ENCODE measurements at regions not wholly inside any gene's neighbourhood (a gene's known extent, or its start where the extent isn't known, plus 50 kb on each side); places are given as distances from the start of the nearest gene placed in this dataset.

DNA sequence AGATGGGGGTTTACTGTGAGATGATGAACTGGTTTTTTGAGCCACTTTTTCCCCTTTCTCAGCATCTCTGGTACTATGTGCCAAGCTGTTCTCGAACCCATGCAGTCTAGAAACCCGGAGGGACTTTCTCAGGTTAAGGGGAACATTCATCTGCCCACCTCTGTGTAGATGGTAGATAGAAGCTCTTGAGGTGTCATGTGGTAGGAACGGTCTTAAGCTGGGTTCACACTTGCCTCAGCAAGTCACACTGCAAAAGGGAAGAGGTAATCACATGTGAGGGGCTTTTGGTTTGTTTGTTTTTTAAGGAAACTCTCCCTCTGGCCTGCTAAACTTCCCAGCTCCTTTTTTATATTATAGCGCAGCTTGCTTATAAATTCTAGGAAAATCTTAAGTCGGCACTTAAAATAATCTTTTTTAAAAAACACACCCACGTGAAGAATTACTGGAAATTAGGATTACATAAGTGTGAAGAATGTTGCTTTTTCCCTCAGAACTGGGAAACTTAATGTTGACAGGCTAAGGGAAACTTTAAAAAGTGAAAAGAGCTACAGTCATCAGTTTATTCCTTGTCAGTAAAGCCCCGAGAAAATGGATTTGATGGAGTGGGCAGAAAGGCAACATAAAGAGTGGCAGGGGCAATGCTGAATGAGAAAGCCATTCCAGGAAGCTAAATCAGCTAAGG, 430.3 kb downstream of the ARHGEF28 start:
- DNase-seq (ENCODE audit: low spot score): no peak

DNA sequence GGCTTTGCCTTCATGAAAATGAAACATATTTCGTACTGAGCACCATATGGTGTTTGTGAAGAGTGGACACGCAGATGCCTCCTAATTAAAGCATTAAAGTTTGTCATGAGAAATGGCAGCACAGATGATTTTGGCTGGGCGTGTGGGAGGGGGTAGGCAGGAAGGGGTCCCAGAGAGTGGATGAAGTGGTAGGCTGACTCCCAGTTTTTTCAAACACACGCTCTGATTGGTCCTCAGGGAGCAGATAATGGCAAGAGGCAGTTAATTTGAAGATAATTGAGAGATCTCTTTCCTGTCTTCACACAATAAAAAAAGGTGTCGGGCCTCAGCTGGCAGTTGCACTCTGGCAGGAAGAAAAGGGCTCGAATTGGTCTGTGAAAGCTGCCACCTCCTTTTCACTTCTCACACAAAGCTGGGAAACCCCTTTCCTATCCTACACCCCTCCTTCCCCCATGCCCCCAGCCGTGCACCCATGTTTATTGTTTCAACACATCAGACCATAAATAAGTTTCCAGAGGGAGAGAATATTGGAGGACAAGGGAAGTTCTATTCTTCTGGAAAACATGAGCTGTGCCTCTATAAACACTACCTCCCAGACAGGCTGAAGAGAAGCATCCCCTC, 429.6 kb downstream of the ARHGEF28 start:
- no peak for DNase-seq (ENCODE audit: low spot score)

DNA sequence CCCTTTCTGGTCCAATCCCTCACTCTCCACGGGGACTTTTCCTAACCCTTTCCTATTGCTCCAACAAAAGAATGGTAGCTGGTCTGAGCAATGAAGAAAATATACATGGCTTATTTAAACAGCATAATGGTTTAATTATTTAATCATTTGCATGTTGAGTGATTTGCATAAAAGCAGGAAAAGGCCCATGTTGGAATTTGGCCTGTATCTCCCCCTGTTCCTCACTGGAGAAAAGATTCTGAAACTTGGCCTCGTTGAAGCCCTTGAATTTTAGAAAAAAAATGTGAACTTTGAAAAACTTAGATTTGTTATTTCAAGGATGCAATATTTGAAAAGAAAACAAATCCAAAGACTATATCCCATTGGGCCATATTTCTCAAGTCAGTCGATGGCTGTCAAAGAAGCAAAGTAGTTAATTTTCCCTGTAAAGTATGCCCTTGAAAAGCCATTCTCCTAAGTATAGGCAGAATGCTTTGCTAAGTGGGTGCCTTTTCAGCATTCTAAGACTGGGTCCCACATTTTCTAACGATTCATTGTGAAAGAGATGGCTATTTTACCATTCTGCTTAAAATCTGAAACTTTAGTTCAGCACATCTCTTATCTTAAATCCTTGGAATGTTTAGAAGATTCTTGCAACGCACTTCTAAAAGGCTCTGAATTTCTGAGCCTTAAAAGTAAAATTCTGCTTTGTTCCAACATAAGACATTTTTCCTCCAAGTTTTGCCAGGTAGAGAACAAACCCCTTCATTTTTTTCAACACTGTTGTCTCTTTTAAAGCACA, 428.8 kb downstream of the ARHGEF28 start:
- no peak for DNase-seq (ENCODE audit: low spot score)

DNA sequence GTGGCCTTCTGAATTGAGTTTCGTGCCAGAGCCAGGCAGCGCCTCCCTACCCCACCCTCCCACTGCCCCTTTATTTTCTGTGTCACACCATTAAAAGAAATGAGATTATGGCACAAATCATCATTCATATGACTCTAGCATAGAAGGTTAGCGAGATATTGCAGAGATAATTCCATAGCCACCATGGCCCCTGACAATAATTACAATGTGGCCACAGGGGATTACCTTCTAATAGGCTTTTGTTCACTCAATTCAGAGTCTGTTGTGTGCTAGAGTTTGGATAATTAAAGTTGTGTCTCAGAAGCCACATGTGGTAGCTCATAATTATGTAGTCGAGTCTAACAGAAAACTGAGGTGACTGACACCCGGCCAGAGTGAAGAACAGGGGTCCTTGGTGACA, 428.1 kb downstream of the ARHGEF28 start:
- no peak for DNase-seq (ENCODE audit: low spot score)

DNA sequence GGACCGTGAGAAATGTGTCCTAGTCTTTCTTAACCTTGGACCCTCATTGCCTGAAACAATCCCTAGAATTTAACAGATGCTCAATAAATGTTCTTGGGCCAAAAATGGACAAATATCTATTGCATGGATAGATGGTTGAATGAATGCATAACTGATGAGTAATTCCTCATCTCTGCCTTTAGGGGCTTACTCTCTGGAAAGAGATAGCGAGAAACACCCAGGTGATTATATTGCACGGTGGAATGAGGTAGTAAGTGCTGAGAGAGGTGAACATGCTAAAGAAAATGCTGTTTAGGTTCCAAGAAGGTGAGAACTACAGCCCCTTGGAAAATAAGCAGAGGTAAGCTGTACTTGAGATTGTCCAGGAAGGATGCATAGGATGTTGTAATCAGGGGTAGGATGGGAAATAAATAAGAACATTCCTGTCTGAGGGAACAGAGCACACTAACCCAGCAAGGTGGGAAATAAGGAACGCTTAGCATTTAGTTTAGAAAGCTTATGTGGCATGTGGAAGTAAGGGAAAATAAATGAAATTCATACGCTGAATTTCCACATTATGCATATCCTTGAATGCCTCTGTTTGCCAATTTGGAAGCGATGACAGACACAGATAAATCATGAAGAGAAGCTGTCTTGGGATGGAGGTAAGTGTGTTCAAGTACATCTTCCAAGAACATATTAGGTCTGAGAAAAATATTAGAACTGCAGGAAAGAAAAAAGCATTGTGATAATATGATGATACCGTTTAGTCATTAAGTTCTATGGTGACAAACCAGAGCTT, 426.6 kb downstream of the ARHGEF28 start:
- DNase-seq (ENCODE audit: low spot score): no peak

DNA sequence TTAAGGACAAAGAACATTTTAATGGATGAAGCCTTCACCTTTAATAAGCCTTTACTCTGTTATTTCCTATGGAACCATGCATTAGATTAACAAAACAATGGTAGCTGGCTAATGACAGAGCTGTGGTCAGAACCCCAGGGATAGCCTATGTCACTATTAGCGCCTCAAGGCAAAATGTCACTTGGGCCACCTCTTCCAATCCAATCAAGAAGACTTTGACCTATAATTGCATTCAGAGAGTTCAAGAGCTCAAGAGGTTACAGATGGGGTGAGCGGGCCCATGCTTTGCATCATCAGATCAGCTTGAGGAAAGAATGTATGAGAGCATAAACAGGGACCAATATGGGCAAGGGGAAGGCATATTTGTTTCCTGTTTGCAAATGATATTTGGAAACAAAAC, 425.1 kb downstream of the ARHGEF28 start:
- no peak for DNase-seq (ENCODE audit: low spot score)

DNA sequence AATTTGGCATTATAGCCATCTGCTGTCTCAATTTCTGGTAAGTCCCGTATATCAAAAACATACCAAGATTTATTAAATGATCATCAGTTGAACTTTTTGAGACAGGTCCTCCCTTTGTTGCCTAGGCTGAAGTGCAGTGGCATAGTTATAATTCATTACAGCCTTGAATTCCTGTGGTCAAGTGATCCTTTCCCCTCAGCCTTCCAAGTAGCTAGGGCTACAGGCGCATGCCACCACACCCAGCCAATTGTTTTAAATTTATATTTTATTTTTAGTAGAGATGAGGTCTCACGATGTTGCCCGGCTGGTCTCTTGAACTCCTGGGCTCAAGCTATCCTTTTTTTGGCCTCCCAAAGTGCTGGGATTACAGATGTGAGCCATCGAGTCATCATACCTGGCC, 418.9 kb downstream of the ARHGEF28 start:
- no peak for DNase-seq (ENCODE audit: low spot score)

DNA sequence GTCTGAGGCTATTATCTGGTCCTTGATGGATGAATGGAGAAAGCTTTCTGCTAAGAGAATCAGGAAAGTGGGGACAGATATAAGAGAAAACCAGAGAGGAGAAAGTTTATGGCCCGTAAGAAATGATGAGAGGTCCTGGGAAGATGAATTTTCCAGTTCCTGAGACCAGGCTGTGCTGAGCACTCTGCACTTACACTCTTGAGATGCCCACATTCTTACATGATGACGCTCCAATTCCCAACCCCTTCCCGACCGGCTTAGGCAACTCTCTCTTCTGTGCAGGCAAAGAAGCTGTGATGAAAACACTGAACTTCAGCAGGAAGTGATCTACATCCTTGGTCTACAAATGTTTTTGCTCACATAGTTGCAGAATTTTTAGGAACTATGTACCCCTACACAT, 417.0 kb downstream of the ARHGEF28 start:
- no peak for DNase-seq (ENCODE audit: low spot score)

DNA sequence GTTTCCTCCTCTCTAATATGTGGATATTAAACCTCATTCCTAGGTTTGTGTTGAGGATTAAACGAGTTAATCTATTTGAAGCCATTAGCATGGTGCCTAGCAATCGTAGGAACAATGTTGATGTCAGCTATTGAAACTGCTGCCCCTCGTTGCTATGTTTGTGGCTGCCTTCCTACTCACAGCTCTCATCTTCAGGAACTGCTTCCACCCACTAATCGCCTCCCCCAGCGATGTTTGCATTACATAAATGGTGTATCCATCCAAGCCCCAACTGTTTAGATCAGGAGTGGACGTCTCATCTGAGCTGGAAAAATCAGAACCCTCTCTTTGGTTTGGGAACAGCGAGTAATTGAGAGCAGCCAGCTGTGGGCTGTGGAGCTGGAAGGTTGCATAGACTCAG, 416.6 kb downstream of the ARHGEF28 start:
- DNase-seq (ENCODE audit: low spot score): no peak

DNA sequence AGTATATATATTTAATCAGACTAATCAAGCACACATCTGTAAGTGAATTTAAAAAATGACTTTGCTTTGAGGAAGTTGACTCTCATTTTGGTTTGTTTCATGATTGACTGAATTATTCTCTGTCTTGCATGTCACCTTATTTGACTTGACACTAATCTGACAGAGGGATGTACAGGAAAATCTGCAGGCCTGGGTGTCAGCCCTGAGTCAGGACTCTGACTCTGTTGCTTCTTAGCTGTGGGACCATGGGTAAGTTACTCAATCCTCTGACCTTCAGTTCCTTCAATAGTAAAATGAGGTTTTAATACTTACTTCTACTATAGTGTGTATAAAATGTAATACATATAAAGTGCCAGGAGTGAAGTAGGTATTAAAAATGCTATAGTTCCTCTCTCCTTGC, 415.9 kb downstream of the ARHGEF28 start:
- no peak for DNase-seq (ENCODE audit: low spot score)

DNA sequence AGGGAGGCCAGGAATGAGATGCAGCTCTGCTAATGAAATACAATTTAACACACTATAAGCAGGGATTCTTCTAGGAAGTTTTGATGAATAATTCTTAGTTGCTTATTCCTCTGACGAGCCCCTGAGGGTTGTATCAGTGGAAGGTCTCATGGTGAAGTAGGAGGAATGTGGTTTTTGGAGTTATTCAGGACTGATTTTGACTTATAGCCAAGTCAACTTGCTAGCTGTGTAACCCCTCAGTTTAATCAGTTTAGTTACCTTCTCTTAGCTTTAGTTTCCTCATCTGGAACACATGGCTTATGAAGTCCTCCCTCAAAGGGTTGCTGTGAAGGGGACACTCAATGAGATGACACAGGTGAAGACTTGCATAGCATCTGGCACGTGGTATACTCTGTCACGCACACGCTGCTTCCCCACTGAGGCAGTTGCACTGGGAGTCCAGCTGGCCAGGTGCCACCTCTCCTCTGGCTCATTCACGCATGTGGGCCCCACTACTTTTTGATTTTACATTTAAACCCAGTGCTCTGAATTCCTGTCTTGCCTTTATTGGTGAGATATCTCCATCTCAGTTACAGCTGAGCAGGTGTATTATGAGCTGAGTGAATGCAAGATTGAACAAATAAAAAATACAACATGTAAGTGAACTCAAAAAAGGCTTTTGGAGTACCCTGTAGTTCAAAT, 415.0 kb downstream of the ARHGEF28 start:
- no peak for DNase-seq (ENCODE audit: low spot score)

DNA sequence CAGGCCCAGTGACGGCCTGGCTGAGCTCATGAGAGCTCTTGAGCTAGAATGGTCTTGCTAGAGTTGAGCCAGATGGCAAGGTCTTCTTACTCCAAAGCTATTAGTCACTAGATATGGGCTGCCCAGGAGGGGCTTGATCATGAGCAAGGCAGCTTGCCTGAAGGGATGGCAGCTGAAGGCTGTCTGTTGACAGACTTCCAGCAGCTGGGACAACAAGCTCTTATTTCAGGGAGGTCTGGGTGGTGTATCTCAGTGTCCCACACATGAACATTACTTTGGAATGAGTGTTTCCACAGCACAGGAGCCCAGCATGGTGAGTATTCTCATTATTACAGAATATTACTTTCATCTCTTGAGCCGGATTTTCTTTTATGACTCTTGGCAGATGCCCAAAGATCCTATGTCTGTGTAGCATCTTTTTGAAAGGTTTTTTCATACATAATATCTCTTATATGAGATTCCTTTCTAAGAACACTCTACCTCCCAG, 414.1 kb downstream of the ARHGEF28 start:
- DNase-seq (ENCODE audit: low spot score): no peak

DNA sequence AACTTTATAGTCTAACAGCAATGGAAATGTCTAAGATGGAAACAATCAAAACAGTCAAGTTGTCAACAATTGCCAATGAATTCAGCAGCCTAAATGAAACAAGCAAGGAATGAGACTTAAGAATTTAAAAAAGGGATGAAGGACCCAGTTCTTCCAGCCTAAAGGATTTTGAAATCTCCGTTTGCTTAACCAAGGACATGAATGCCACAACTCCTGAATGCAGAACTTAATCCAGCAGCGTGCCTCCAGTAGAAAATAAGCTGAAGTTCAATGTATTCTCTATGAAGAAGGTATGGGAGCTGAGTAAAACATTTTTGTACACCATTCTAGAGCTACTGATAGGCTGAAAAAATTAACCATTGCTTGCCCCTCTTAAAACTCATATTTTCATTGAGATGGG, 411.3 kb downstream of the ARHGEF28 start:
- DNase-seq (ENCODE audit: low spot score): no peak

DNA sequence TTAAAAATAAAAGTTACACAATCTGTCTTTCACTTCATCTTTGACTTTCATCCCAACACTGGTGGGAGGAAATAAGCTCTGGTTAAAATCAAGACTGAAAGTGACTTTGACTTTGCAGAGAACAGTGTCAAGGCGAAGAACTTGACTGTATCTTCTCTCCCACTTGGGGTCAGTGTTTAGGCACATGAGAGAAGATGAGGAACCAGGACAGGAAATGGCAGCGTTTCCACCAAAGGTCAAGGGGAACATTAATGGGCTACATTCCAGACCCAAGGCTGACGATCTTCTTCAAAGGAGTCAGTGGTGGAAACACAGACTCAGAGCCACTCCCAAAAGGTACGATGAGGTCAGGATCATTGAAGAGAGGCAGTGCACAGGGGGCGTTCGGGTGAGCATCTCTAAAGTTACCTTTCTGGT, 409.5 kb downstream of the ARHGEF28 start:
- no peak for DNase-seq (ENCODE audit: low spot score)

DNA sequence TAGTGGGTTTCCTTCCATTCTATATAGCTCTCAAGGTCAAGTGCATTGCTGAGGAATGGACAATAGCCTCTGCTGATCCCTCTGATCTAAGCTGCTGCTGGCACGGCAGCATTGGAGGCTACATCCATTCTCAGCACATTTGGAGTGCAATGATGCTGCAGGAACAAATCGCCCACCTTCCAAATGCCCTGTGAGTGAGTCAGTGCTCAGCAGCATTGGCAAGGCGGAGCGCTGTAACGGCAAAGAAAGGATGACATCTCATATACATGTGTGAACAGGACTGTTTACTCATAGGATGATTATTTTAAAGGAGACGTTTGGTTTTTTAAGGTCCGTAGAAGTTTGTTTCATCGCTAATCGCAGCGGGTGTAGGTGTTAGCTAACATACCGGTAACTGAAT, 408.7 kb downstream of the ARHGEF28 start:
- no peak for DNase-seq (ENCODE audit: low spot score)

DNA sequence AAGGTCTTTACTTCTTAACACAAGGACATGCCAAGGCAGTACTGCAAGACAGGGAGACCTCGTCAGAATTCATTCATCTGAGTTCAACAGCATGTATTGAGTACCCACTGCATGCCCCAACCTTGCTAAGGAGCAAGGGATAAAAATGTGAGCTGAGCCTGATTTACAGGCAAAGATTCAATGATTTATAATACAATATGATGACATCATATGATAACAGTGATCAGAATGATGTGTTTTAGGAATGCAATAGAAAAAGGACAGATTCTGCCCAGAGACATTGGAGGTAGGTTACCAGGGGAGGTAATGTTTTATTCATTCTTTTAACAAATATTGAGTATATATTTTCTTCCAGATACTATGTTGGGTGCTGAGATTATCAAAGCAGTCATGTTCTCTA, 406.6 kb downstream of the ARHGEF28 start:
- DNase-seq (ENCODE audit: low spot score): no peak

DNA sequence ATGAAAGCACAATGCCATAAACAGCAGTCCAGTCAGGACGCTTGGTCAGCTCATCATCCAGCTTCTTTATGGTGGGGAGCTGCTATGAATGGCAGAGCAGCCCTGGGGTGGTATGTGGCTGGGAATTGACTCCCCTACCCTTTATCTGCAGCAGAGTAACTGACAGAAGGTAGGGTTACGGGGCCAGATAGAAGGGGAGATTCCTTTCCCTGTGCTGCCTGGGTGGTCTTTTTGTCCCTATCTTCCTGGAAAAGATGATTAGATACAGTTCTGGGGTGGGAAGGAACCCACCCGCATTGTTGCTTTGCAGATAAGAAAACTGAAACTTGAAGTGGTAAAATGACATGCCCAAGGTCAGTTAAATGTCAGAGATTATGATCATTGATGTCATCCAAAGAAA, 405.5 kb downstream of the ARHGEF28 start:
- DNase-seq (ENCODE audit: low spot score): no peak

DNA sequence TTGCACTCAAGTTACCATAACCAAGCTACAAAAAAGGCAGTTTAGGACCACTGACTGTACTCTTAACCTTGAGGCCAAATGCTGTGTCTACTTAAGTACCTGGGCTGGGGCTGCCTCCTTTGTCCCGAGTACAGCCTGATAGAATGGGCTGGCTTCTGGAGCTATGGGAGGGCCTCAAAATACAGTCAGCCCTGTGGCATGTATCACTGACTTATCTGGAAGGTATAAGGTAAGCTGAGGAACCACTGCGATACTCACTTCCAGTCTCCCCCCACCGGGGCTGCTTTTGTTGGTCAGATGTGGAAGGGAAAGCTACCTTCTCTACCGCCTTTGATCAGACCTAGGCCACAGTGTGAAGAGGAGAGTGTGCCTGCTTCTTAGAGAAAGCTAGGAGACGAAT, 404.8 kb downstream of the ARHGEF28 start:
- no peak for DNase-seq (ENCODE audit: low spot score)

DNA sequence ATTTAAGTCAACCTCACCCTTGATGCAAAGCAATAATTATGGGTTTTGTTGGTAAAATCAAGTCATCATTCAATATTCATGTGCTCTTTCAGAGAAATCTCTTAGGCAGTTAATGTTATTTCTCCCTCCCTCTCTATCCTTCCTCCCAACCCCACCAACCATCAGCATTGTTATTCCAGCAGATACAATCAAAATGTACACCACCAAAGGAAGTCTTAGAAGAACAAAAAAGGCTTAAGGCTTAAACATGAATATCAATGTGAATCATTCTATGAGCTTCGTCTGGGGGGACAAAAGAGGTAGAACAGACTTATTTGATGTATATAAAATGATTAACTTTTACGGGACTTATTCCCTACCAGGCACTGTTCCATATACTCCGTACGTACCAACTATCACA, 404.4 kb downstream of the ARHGEF28 start:
- DNase-seq (ENCODE audit: low spot score): no peak

DNA sequence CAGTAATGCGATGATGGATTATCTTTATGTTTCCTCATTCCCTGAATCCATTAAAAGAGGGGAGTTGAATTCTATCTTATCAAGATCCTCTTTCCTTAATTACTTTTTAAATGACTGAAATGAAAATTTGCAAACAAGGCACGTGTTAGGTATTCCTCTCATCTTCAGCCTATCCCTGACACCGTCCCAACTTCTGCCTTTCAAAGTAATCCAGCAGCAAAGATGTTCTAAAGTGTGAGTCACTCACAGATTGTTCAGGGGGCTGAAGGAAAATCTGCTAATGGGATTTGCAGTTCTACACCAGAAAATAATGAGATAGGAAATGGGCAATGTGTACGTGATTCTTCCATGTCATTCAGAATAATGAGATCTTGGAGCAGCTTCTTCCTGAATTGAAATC, 403.0 kb downstream of the ARHGEF28 start:
- no peak for DNase-seq (ENCODE audit: low spot score)

DNA sequence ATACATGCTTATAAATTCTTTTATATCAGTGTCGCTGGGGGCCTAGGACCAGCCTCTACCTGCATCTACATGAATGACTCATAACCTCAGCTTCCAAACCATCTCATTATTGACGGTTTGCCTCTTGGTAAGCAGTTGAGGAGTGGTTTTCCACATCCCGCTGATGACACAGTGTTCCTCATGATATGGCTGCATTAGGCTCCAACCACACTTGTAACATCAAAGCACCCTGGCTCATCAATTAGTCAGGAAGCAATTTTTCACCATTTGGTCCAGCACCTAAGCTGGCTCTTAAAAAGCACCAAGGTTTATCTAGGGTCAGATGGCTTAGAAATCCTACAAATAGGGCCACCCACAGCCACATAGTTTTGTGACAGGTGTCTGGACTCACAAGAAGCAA, 402.4 kb downstream of the ARHGEF28 start:
- DNase-seq (ENCODE audit: low spot score): no peak
